ENCODE measurements at regions not wholly inside any gene's neighbourhood (a gene's known extent, or its start where the extent isn't known, plus 50 kb on each side); places are given as distances from the start of the nearest gene placed in this dataset.

DNA sequence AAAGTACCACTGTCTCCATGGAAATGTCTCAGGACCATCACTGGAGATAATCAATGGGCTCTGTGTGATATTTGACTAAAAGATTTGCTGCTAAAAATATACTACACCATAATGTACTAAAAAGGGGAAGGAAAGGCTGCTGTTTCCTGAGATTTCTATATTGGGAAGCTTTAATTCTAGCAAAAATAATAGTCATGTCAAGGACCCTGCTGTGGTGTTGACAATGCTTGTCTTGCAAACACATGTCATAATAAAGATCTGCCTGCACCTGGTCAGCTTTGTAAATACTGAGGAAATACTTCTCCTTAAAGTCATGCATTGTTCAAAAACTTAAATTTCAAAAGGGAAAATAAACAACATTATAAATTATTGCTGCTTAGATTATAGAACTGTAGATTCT, 417.9 kb downstream of the GPM6A start:
- Histone ChIP-seq H3K4me1 (no peaks in the 10 kb centered on the region), H3K4me3 (no peak overlapping the region), H3K27ac (no peak overlapping the region), H3K36me3 (no peaks in the 10 kb centered on the region), H3K27me3 (no peaks in the 10 kb centered on the region), H3K9me3 (peaks cover 0 to 6% (median 0%) of the 10 kb centered on the region in 3 donors)
- no peak for DNase-seq
- TF ChIP-seq POLR2A (IDR thresholded peaks at IDR 0.05) = no peak
- TF ChIP-seq, protein P1, sequence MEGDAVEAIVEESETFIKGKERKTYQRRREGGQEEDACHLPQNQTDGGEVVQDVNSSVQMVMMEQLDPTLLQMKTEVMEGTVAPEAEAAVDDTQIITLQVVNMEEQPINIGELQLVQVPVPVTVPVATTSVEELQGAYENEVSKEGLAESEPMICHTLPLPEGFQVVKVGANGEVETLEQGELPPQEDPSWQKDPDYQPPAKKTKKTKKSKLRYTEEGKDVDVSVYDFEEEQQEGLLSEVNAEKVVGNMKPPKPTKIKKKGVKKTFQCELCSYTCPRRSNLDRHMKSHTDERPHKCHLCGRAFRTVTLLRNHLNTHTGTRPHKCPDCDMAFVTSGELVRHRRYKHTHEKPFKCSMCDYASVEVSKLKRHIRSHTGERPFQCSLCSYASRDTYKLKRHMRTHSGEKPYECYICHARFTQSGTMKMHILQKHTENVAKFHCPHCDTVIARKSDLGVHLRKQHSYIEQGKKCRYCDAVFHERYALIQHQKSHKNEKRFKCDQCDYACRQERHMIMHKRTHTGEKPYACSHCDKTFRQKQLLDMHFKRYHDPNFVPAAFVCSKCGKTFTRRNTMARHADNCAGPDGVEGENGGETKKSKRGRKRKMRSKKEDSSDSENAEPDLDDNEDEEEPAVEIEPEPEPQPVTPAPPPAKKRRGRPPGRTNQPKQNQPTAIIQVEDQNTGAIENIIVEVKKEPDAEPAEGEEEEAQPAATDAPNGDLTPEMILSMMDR (IDR thresholded peaks at IDR 0.05 in 4 of 5, conservative IDR thresholded peaks at IDR 0.05 in 1 of 5) = no peak
- intact Hi-C loops (cut with DNase I; ENCODE audit: low total_unique reads) = no loop called here
- in situ Hi-C loops (cut with MboI; ENCODE audit: low sequenced_read_pairs in 4 of 4) = no loop called here
- ATAC-seq = no peak

DNA sequence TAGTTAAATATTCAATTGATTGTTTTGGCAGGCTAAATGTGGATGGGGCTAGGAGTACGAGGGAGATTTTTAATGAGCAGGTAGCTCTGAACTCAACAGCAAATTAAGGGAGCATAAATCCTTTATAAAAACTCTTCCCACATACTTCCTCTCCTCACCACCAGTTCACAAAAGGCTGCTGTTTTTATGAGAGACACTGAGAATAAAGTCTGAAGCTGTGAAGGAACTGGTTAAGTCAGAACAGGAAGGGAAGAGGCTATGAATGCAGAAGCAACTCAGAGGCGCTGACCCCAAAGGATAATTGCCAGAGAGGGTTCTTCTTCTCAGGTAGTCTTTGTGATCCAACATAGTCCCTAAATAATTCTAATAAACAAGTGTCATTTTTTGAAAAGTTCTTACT, 406.1 kb downstream of the GPM6A start:
- in situ Hi-C loops (cut with MboI; ENCODE audit: low sequenced_read_pairs in 4 of 4) = no loop called here
- H3K36me3 ChIP-seq = no peaks in the 10 kb centered on the region
- intact Hi-C loops (cut with DNase I; ENCODE audit: low total_unique reads) = no loop called here
- TF ChIP-seq, protein P1 (IDR thresholded peaks at IDR 0.05 in 4 of 5, conservative IDR thresholded peaks at IDR 0.05 in 1 of 5) = no peak
- TF ChIP-seq POLR2A (IDR thresholded peaks at IDR 0.05) = no peak
- H3K9me3 ChIP-seq = no peaks in the 10 kb centered on the region
- no peak overlapping the region for H3K4me3 ChIP-seq
- no peak overlapping the region for H3K27ac ChIP-seq
- no peak for ATAC-seq
- no peaks in the 10 kb centered on the region for H3K4me1 ChIP-seq
- no peak for DNase-seq
- H3K27me3 ChIP-seq = no peaks in the 10 kb centered on the region

DNA sequence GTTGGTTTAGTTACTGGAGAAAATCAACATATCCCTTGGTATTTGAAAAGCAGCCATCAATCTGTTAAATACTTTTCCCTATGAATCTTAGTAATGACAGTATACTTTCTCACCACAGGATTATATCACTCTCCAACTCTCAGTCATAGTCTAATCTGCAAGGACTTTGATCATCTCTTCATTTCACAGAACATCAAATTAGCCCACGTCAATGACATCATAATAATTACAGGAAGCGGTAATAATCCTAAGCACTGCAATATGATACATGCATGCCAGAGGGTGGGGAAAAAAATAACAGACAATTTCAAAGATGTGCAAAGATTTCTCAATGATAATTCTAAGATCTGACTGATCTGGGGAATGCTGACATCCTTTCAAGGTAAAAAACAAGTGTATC, 404.1 kb downstream of the GPM6A start:
- Histone ChIP-seq H3K9me3 (no peaks in the 10 kb centered on the region), H3K27ac (no peak overlapping the region), H3K36me3 (no peaks in the 10 kb centered on the region), H3K4me3 (no peak overlapping the region), H3K4me1 (no peaks in the 10 kb centered on the region), H3K27me3 (no peaks in the 10 kb centered on the region)
- intact Hi-C loops (cut with DNase I; ENCODE audit: low total_unique reads) = no loop called here
- ATAC-seq (no peak), DNase-seq (no peak)
- in situ Hi-C loops (cut with MboI; ENCODE audit: low sequenced_read_pairs in 4 of 4) = no loop called here
- TF ChIP-seq POLR2A (IDR thresholded peaks at IDR 0.05) = no peak
- TF ChIP-seq, protein P1 (IDR thresholded peaks at IDR 0.05 in 4 of 5, conservative IDR thresholded peaks at IDR 0.05 in 1 of 5) = no peak

DNA sequence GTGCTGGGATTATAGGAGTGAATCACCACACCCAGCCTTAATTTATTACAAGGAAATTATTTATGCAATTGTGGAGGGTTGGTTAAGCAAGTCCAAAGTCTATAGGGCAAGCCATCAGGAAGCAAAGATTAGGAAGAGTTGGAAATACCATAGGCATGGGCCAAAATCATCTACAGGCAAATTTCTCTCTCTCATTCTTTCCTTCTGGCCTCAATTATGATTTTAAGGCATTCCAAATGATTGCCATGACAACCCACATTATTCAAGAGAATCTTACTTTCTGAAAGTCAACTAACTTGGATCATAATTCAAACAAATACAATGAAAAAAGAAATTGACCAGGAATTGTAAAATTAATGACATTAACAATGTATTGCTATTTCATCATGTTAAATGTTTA, 400.8 kb downstream of the GPM6A start:
- DNase-seq (no peak), ATAC-seq (no peak)
- in situ Hi-C loops (cut with MboI; ENCODE audit: low sequenced_read_pairs in 4 of 4) (no loop called here), intact Hi-C loops (cut with DNase I; ENCODE audit: low total_unique reads) (no loop called here)
- no peaks in the 10 kb centered on the region for H3K9me3 ChIP-seq
- H3K27me3 ChIP-seq = no peaks in the 10 kb centered on the region
- no peaks in the 10 kb centered on the region for H3K4me1 ChIP-seq
- no peaks in the 10 kb centered on the region for H3K36me3 ChIP-seq
- H3K4me3 ChIP-seq = no peak overlapping the region
- H3K27ac ChIP-seq = no peak overlapping the region
- TF ChIP-seq, protein P1 (IDR thresholded peaks at IDR 0.05 in 4 of 5, conservative IDR thresholded peaks at IDR 0.05 in 1 of 5) = no peak
- no peak for TF ChIP-seq POLR2A (IDR thresholded peaks at IDR 0.05)

DNA sequence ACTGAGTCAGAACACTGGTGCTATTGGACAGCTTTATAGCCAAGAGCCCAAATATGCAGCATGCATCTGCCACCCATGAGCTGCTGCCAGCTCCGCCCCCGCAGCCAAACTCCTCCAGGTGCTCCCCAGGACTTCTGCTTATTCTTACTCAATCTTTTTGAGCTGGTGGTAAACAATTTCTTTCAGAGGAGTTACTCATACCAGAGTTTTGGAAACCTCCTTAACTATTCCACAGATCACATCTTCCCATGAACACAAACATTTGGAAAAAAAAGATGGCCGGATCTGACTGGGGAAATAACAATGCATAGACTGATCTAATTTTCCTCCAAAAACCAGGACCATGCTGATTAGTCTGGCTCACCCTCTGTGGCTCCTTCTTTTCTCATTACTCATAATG, 399.9 kb downstream of the GPM6A start:
- ATAC-seq (no peak), DNase-seq (no peak)
- Histone ChIP-seq H3K4me3 (no peak overlapping the region), H3K9me3 (no peaks in the 10 kb centered on the region), H3K27ac (no peak overlapping the region), H3K36me3 (no peaks in the 10 kb centered on the region), H3K4me1 (no peaks in the 10 kb centered on the region), H3K27me3 (no peaks in the 10 kb centered on the region)
- in situ Hi-C loops (cut with MboI; ENCODE audit: low sequenced_read_pairs in 4 of 4) = no loop called here
- no peak for TF ChIP-seq POLR2A (IDR thresholded peaks at IDR 0.05)
- TF ChIP-seq, protein P1 (IDR thresholded peaks at IDR 0.05 in 4 of 5, conservative IDR thresholded peaks at IDR 0.05 in 1 of 5) = no peak
- intact Hi-C loops (cut with DNase I; ENCODE audit: low total_unique reads) = no loop called here

Measured in gastrocnemius medialis (tissue), 4 donors.